ENCODE measurements at regions not wholly inside any gene's neighbourhood (a gene's known extent, or its start where the extent isn't known, plus 50 kb on each side); places are given as distances from the start of the nearest gene placed in this dataset.
A peak's percentile ranks its signal among the peaks of the same experiment; 100 is the strongest.

GRCh38 chr15:92840149-92840548 is 60.0 kb upstream of the CHD2 start:
- H3K4me1 ChIP-seq (ENCODE audit: insufficient read depth, low read length) = peaks cover 58% of the 10 kb centered on the region
- peak overlapping the region; percentile 6 for H3K4me3 Mint-ChIP-seq

GRCh38 chr15:92843326-92843725 is 56.8 kb upstream of the CHD2 start:
- H3K4me3 Mint-ChIP-seq = peak overlapping the region; percentile 17
- H3K36me3 ChIP-seq (ENCODE audit: insufficient read depth, low read length) = no peaks in the 10 kb centered on the region
- no peaks in the 10 kb centered on the region for H3K27me3 Mint-ChIP-seq
- DNase-seq = no peak
- TF ChIP-seq CTCF (IDR thresholded peaks at IDR 0.05) = no peak
- H3K4me1 ChIP-seq (ENCODE audit: insufficient read depth, low read length) = peaks cover 74% of the 10 kb centered on the region
- no peaks in the 10 kb centered on the region for H3K27me3 ChIP-seq (ENCODE audit: control insufficient read depth in 1 of 2, insufficient read depth in 2 of 2, low read length in 2 of 2)
- no peaks in the 10 kb centered on the region for H3K36me3 Mint-ChIP-seq (ENCODE audit: low read depth)
- no peaks in the 10 kb centered on the region for H3K9me3 Mint-ChIP-seq
- H3K9me3 ChIP-seq (ENCODE audit: control insufficient read depth in 1 of 2, insufficient read depth in 1 of 2, low read length in 2 of 2) = no peaks in the 10 kb centered on the region
- ChIA-PET POLR2A (interaction anchor here (0.9 to 15.2 kb wide), 7 partner anchors 9 to 38 kb away, joined by 3 to 305 read pairs (median 10); no protein-coding TSS in a partner anchor), CTCF (interaction anchor here (2.4 kb wide), 1 partner anchor 34 kb away, joined by 9 read pairs; no protein-coding TSS in a partner anchor)
- no peak for ATAC-seq (ENCODE audit: poor library complexity)
- H3K4me1 Mint-ChIP-seq (ENCODE audit: low read depth) = peaks cover 59% of the 10 kb centered on the region
- H3K27ac Mint-ChIP-seq = peak overlapping the region; percentile 91
- intact Hi-C loops (cut with DNase I, micrococcal nuclease) = no loop called here
- peak overlapping the region; percentile 28 to 64 for H3K27ac ChIP-seq (ENCODE audit: low read depth in 1 of 2, low read length in 2 of 2)
- no peak overlapping the region for H3K4me3 ChIP-seq (ENCODE audit: low read length)

More at GRCh38 chr15:92840149-92840548, 60.0 kb upstream of the CHD2 start:
- no peaks in the 10 kb centered on the region for H3K36me3 ChIP-seq (ENCODE audit: insufficient read depth, low read length)
- ChIA-PET CTCF (interaction anchor here (1.9 kb wide), 1 partner anchor 31 kb away, joined by 9 read pairs; no protein-coding TSS in a partner anchor), POLR2A (interaction anchor here (1.0 to 15.2 kb wide), 8 partner anchors 9 to 74 kb away, joined by 3 to 305 read pairs (median 7); partner anchors contain the start of gene CHD2)
- Mint-ChIP-seq H3K4me1 (ENCODE audit: low read depth) (peaks cover 45% of the 10 kb centered on the region), H3K27me3 (no peaks in the 10 kb centered on the region), H3K27ac (peak overlapping the region; percentile 86), H3K36me3 (ENCODE audit: low read depth) (no peaks in the 10 kb centered on the region), H3K9me3 (no peaks in the 10 kb centered on the region)
- DNase-seq = no peak
- H3K9me3 ChIP-seq (ENCODE audit: control insufficient read depth in 1 of 2, insufficient read depth in 1 of 2, low read length in 2 of 2) = no peaks in the 10 kb centered on the region
- no peak overlapping the region for H3K4me3 ChIP-seq (ENCODE audit: low read length)
- TF ChIP-seq CTCF (IDR thresholded peaks at IDR 0.05) = no peak
- intact Hi-C loops (cut with DNase I, micrococcal nuclease) = no loop called here
- no peaks in the 10 kb centered on the region for H3K27me3 ChIP-seq (ENCODE audit: control insufficient read depth in 1 of 2, insufficient read depth in 2 of 2, low read length in 2 of 2)
- H3K27ac ChIP-seq (ENCODE audit: low read depth in 1 of 2, low read length in 2 of 2) = peak overlapping the region; percentile 32 to 65
- no peak for ATAC-seq (ENCODE audit: poor library complexity)

GRCh38 chr15:92843814-92844213 is 56.3 kb upstream of the CHD2 start:
- ChIA-PET POLR2A (interaction anchor here (1.1 to 15.2 kb wide), 5 partner anchors 9 to 38 kb away, joined by 3 to 305 read pairs (median 10); no protein-coding TSS in a partner anchor), CTCF (interaction anchor here (2.4 kb wide), 1 partner anchor 35 kb away, joined by 9 read pairs; no protein-coding TSS in a partner anchor)
- H3K36me3 ChIP-seq (ENCODE audit: insufficient read depth, low read length) = no peaks in the 10 kb centered on the region
- no peak overlapping the region for H3K4me3 ChIP-seq (ENCODE audit: low read length)
- H3K27me3 ChIP-seq (ENCODE audit: control insufficient read depth in 1 of 2, insufficient read depth in 2 of 2, low read length in 2 of 2) = no peaks in the 10 kb centered on the region
- ATAC-seq (ENCODE audit: poor library complexity) (peak; percentile 45), DNase-seq (peak in 7 of 14 experiments; percentile 13 to 62 (median 43))
- H3K9me3 Mint-ChIP-seq = no peaks in the 10 kb centered on the region
- TF ChIP-seq CTCF (IDR thresholded peaks at IDR 0.05) = no peak
- peaks cover 77% of the 10 kb centered on the region for H3K4me1 ChIP-seq (ENCODE audit: insufficient read depth, low read length)
- H3K27me3 Mint-ChIP-seq = no peaks in the 10 kb centered on the region
- no peaks in the 10 kb centered on the region for H3K9me3 ChIP-seq (ENCODE audit: control insufficient read depth in 1 of 2, insufficient read depth in 1 of 2, low read length in 2 of 2)
- intact Hi-C loops (cut with DNase I, micrococcal nuclease) = loop anchor here in 1 of 2 experiments (2.0 kb wide), 1 partner anchor 13 kb away; no protein-coding TSS in a partner anchor
- H3K27ac ChIP-seq (ENCODE audit: low read depth in 1 of 2, low read length in 2 of 2) = peak overlapping the region; percentile 28 to 52
- no peaks in the 10 kb centered on the region for H3K36me3 Mint-ChIP-seq (ENCODE audit: low read depth)
- H3K27ac Mint-ChIP-seq = peak overlapping the region; percentile 91
- peaks cover 59% of the 10 kb centered on the region for H3K4me1 Mint-ChIP-seq (ENCODE audit: low read depth)
- H3K4me3 Mint-ChIP-seq = peak overlapping the region; percentile 66
